A549 (cell line): ENCODE measurements at regions not wholly inside any gene's neighbourhood (a gene's known extent, or its start where the extent isn't known, plus 50 kb on each side); places are given as distances from the start of the nearest gene placed in this dataset.

ENCODE experiments used
- ATAC-seq, 2 experiments: fragments of 200-7000 bp in 1 of 2; fragments of >200 bp in 1 of 2; cut with Nextera tagmentation in 1 of 2; cut with Tn5 transposase in 1 of 2; 3 replicates each; pipeline versions ENCODE4 v1.8.0 to v1.9.1; 2018 to 2020; ENCODE audit warnings: mild to moderate bottlenecking in 1 of 2, moderate library complexity in 1 of 2
- CTCF ChIA-PET: fragments of 300-600 bp; sonication (Branson Sonifier 250); formaldehyde crosslinking; extraction: SDS; loops from one replicate; lab custom pipeline; 2021; ENCODE audit warnings: antibody characterized with exemption, inconsistent platforms; lab: Yijun Ruan, JAX
- POLR2A ChIA-PET: fragments of 350-600 bp; formaldehyde crosslinking; extraction: SDS; loops from one replicate; lab custom pipeline; 2021; ENCODE audit warnings: antibody characterized with exemption, inconsistent platforms; lab: Yijun Ruan, JAX
- DNase-seq, 2 experiments: peaks; one replicate each; pipeline versions ENCODE4 v3.0.0 to v3.0.0-alpha.2; 2011 to 2016; ENCODE audit warnings: low read depth in 1 of 2, low spot score in 1 of 2
- FAIRE-seq: peaks from 2 replicates; lab custom pipeline; 2011; peaks lifted over from hg19 to GRCh38; lab: Jason Lieb, UNC
- H3K27ac ChIP-seq, 2 experiments: fragments of >200 bp; sonication (Bioruptor Twin); formaldehyde crosslinking; 3 replicates each; pipeline ENCODE4 v1.5.1; 2016 to 2017
- H3K4me1 ChIP-seq: fragments of >200 bp; sonication (Bioruptor Twin); formaldehyde crosslinking; 3 replicates; pipeline ENCODE4 v1.6.1; 2016
- H3K4me2 ChIP-seq: fragments of >200 bp; sonication (Bioruptor Twin); formaldehyde crosslinking; 3 replicates; pipeline ENCODE4 v1.6.1; 2016
- H3K4me3 ChIP-seq: fragments of >200 bp; sonication (Bioruptor Twin); formaldehyde crosslinking; 3 replicates; pipeline ENCODE4 v1.5.1; 2016
- H3K9me3 ChIP-seq: fragments of >200 bp; sonication (Bioruptor Twin); formaldehyde crosslinking; 3 replicates; pipeline ENCODE4 v1.6.1; 2016
- ATOH8 ChIP-seq: fragments of 250-450 bp; sonication (Bioruptor Pico); IDR thresholded peaks from 2 replicates; pipeline ENCODE4 v1.5.0; 2020; ENCODE audit warnings: low read depth, mild to moderate bottlenecking, moderate library complexity
- CBX2 ChIP-seq: fragments of 200-600 bp; sonication (generic); IDR thresholded peaks from 2 replicates; pipeline ENCODE4 v1.6.1; 2016; ENCODE audit warnings: low read depth, mild to moderate bottlenecking, borderline replicate concordance
- EHF ChIP-seq: fragments of 250-450 bp; sonication (Bioruptor Pico); IDR thresholded peaks from 2 replicates; pipeline ENCODE4 v1.5.0; 2020; ENCODE audit warnings: mild to moderate bottlenecking
- EHMT2 ChIP-seq: fragments of 200-600 bp; sonication (generic); IDR thresholded peaks from 2 replicates; pipeline ENCODE4 v1.6.1; 2016; ENCODE audit warnings: antibody characterized with exemption, low read depth, mild to moderate bottlenecking, moderate library complexity
- EP300 ChIP-seq, 2 experiments: fragments of >200 bp; sonication (Bioruptor Twin); formaldehyde crosslinking; IDR thresholded peaks; 2 replicates in 1 of 2; 3 replicates in 1 of 2; pipeline ENCODE4 v1.6.1; 2016 to 2017
- ESRRA ChIP-seq: fragments of 150-350 bp; IDR thresholded peaks from 2 replicates; pipeline ENCODE4 v1.6.1; 2014; ENCODE audit warnings: mild to moderate bottlenecking, low read length, borderline replicate concordance
- FOSB ChIP-seq: fragments of 250-450 bp; sonication (Bioruptor Pico); IDR thresholded peaks from 2 replicates; pipeline ENCODE4 v1.5.0; 2020; ENCODE audit warnings: mild to moderate bottlenecking, moderate library complexity
- HES2 ChIP-seq: fragments of >200 bp; sonication (Bioruptor Twin); formaldehyde crosslinking; IDR thresholded peaks from 2 replicates; pipeline ENCODE4 v1.6.1; 2016
- HMGXB4 ChIP-seq: fragments of 250-450 bp; sonication (Bioruptor Pico); IDR thresholded peaks from 2 replicates; pipeline ENCODE4 v1.5.0; 2021; ENCODE audit warnings: mild to moderate bottlenecking, moderate library complexity, borderline replicate concordance
- HOXB13 ChIP-seq: fragments of 250-450 bp; sonication (Bioruptor Pico); IDR thresholded peaks from 2 replicates; pipeline ENCODE4 v1.5.0; 2020; ENCODE audit warnings: low read depth, mild to moderate bottlenecking, moderate library complexity
- HOXB5 ChIP-seq: fragments of 250-450 bp; sonication (Bioruptor Pico); IDR thresholded peaks from 2 replicates; pipeline ENCODE4 v1.5.0; 2020; ENCODE audit warnings: mild to moderate bottlenecking, moderate library complexity
- JUNB ChIP-seq: fragments of >200 bp; sonication (Bioruptor Twin); formaldehyde crosslinking; IDR thresholded peaks from 2 replicates; pipeline ENCODE4 v1.6.1; 2016
- KDM1A ChIP-seq: fragments of 200-600 bp; sonication (generic); IDR thresholded peaks from 2 replicates; pipeline ENCODE4 v1.6.1; 2016; ENCODE audit warnings: low read depth, mild to moderate bottlenecking
- KDM5A ChIP-seq: fragments of 200-600 bp; sonication (generic); IDR thresholded peaks from 2 replicates; pipeline ENCODE4 v1.6.1; 2016; ENCODE audit warnings: antibody characterized with exemption, mild to moderate bottlenecking
- MAX ChIP-seq: IDR thresholded peaks from 2 replicates; pipeline ENCODE4 v1.6.1; 2012
- MYC ChIP-seq: IDR thresholded peaks from 2 replicates; pipeline ENCODE4 v1.6.1; 2012; ENCODE audit warnings: mild to moderate bottlenecking, inconsistent platforms, low read length, improper control_type of control experiment, borderline replicate concordance
- NPAS2 ChIP-seq: fragments of 250-450 bp; sonication (Bioruptor Pico); IDR thresholded peaks from 2 replicates; pipeline ENCODE4 v1.8.0; 2022; ENCODE audit warnings: mild to moderate bottlenecking, moderate library complexity, borderline replicate concordance
- NR3C1 ChIP-seq: fragments of >200 bp; sonication (Bioruptor Twin); formaldehyde crosslinking; IDR thresholded peaks from 3 replicates; pipeline ENCODE4 v1.6.1; 2017
- PBX3 ChIP-seq: IDR thresholded peaks from 2 replicates; pipeline ENCODE4 v1.6.1; 2012
- PHF8 ChIP-seq: fragments of 200-600 bp; sonication (generic); IDR thresholded peaks from 2 replicates; pipeline ENCODE4 v1.6.1; 2016; ENCODE audit warnings: low read depth, mild to moderate bottlenecking, antibody characterized with exemption, moderate library complexity, borderline replicate concordance
- POLR2A ChIP-seq: IDR thresholded peaks from 2 replicates; pipeline ENCODE4 v1.6.1; 2012; ENCODE audit warnings: mild to moderate bottlenecking, low read length
- RAD21 ChIP-seq, 2 experiments: fragments of >200 bp in 1 of 2; sonication (Bioruptor Twin) in 1 of 2; formaldehyde crosslinking in 1 of 2; IDR thresholded peaks in 1 of 2; conservative IDR thresholded peaks in 1 of 2; 2 replicates in 1 of 2; 3 replicates in 1 of 2; pipeline ENCODE4 v1.6.1; 2012 to 2018; ENCODE audit warnings: inconsistent platforms in 1 of 2
- RARB ChIP-seq: fragments of 250-450 bp; sonication (Bioruptor Pico); IDR thresholded peaks from 2 replicates; pipeline ENCODE4 v1.8.0; 2021; ENCODE audit warnings: mild to moderate bottlenecking, moderate library complexity
- RNF2 ChIP-seq: fragments of 200-600 bp; sonication (generic); IDR thresholded peaks from 2 replicates; pipeline ENCODE4 v1.6.1; 2016; ENCODE audit warnings: low read depth, mild to moderate bottlenecking, antibody characterized with exemption, moderate library complexity, borderline replicate concordance
- SREBF2 ChIP-seq: fragments of 450-650 bp; IDR thresholded peaks from 2 replicates; pipeline ENCODE4 v1.6.1; 2014; ENCODE audit warnings: mild to moderate bottlenecking, moderate library complexity
- TFCP2L1 ChIP-seq: fragments of 250-450 bp; sonication (Bioruptor Pico); IDR thresholded peaks from 2 replicates; pipeline ENCODE4 v1.5.0; 2021; ENCODE audit warnings: mild to moderate bottlenecking
- USF2 ChIP-seq: fragments of 450-650 bp; IDR thresholded peaks from 2 replicates; pipeline ENCODE4 v1.6.1; 2014; ENCODE audit warnings: antibody characterized with exemption
- ZC3H11A ChIP-seq: fragments of 450-650 bp; IDR thresholded peaks from 2 replicates; pipeline ENCODE4 v1.6.1; 2014; ENCODE audit warnings: antibody characterized with exemption, mild to moderate bottlenecking
- ZFP36 ChIP-seq: fragments of 450-650 bp; IDR thresholded peaks from 2 replicates; pipeline ENCODE4 v1.6.1; 2014; ENCODE audit warnings: borderline replicate concordance; ENCODE audit not compliant: partially characterized antibody
- WGBS: methylation state at CpG from one replicate; pipeline ENCODE4 v1.1.6; 2017; ENCODE audit errors: missing lambda C conversion rate; 5-methylcytosine and 5-hydroxymethylcytosine counted together

- H3K9me3 ChIP-seq = no peaks in the 10 kb centered on the region
- ChIA-PET POLR2A (no interaction called here), CTCF (no interaction called here)
- H3K4me2 ChIP-seq = no peak overlapping the region
- H3K27ac ChIP-seq = no peak overlapping the region
- WGBS = 0% methylated on average over 2 of the region's 2 CpGs
- TF ChIP-seq EP300 (IDR thresholded peaks at IDR 0.05) = no peak
- TF ChIP-seq KDM1A = no peak
- no peak for TF ChIP-seq HES2
- TF ChIP-seq RARB = no peak
- no peak for TF ChIP-seq FOSB (CRISPR knock-in tag)
- no peak for TF ChIP-seq CBX2
- TF ChIP-seq NR3C1 = no peak
- TF ChIP-seq NPAS2 (CRISPR knock-in tag) = no peak
- no peak for TF ChIP-seq EHF
- TF ChIP-seq HOXB5 (CRISPR knock-in tag) = no peak
- no peak for TF ChIP-seq RNF2
- no peak for TF ChIP-seq RAD21 (conservative IDR thresholded peaks at IDR 0.05 in 1 of 2, IDR thresholded peaks at IDR 0.05 in 1 of 2)
- no peak for TF ChIP-seq ZFP36
- TF ChIP-seq TFCP2L1 (CRISPR knock-in tag) = no peak
- TF ChIP-seq MAX = no peak
- no peak for TF ChIP-seq MYC
- TF ChIP-seq POLR2A = no peak
- no peak for TF ChIP-seq ESRRA
- no peak for TF ChIP-seq EHMT2
- no peak for TF ChIP-seq USF2
- no peak for FAIRE-seq
- H3K4me3 ChIP-seq = no peak overlapping the region
- DNase-seq = no peak
- no peak for ATAC-seq
- H3K4me1 ChIP-seq = no peaks in the 10 kb centered on the region
These were observed 1350.8 kb downstream of the OLFM4 start for GRCh38 chr13:54379461-54379860.

- Histone ChIP-seq H3K9me3 (no peaks in the 10 kb centered on the region), H3K4me1 (no peaks in the 10 kb centered on the region), H3K27ac (no peak overlapping the region), H3K4me3 (no peak overlapping the region), H3K4me2 (no peak overlapping the region)
- FAIRE-seq (no peak), DNase-seq (no peak), ATAC-seq (no peak)
- POLR2A ChIA-PET = no interaction called here
- WGBS = 5% methylated on average over 2 of the region's 2 CpGs
- CTCF ChIA-PET = no interaction called here
- TF ChIP-seq EHMT2 (no peak), PHF8 (no peak), ZFP36 (no peak), HOXB13 (no peak), SREBF2 (no peak), ZC3H11A (no peak), NPAS2 (CRISPR knock-in tag) (no peak), MAX (no peak), CBX2 (no peak), USF2 (no peak), HMGXB4 (CRISPR knock-in tag) (no peak), RNF2 (no peak), ATOH8 (CRISPR knock-in tag) (no peak), JUNB (no peak), KDM5A (no peak), RARB (no peak), PBX3 (no peak)
These were observed 1355.0 kb downstream of the OLFM4 start for GRCh38 chr13:54383604-54384003.
